Stimulated activated CD4-positive, alpha-beta T cell treated with anti-CD3 and anti-CD28 coated beads, Interleukin-4, amount 100 ng/mL, for 24 hours (primary cell): ENCODE measurements at regions not wholly inside any gene's neighbourhood (a gene's known extent, or its start where the extent isn't known, plus 50 kb on each side); places are given as distances from the start of the nearest gene placed in this dataset.

Source experiments
- DNase-seq: peaks from one replicate; pipeline ENCODE4 v3.0.0-alpha.2; 2020

DNA sequence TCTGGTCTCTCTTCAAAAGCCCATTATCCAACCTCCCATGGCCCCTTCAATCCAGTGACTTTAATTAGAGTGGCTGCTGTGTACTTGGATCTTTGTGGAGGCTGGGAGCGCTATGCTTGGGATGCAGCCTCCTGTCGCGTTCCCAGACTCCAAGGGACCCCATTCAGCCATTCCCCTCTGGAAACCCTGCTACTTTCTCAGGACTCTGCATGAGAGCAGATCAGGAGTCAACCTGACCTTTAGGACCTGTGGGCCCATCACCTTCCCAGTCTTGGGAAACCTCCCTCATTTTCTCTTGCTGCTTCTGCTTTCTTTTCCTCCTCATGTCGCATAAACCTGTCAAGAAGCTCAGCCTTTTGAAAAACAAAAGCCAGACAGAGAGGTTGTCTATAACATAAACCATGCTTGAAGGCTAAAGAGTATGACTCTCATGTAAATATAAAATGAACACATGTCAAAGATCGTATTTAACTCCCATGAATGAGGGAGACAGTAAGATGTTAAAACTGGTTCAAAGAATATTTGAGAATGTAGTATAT, 143.1 kb upstream of the PELI1 start:
- no peak for DNase-seq

DNA sequence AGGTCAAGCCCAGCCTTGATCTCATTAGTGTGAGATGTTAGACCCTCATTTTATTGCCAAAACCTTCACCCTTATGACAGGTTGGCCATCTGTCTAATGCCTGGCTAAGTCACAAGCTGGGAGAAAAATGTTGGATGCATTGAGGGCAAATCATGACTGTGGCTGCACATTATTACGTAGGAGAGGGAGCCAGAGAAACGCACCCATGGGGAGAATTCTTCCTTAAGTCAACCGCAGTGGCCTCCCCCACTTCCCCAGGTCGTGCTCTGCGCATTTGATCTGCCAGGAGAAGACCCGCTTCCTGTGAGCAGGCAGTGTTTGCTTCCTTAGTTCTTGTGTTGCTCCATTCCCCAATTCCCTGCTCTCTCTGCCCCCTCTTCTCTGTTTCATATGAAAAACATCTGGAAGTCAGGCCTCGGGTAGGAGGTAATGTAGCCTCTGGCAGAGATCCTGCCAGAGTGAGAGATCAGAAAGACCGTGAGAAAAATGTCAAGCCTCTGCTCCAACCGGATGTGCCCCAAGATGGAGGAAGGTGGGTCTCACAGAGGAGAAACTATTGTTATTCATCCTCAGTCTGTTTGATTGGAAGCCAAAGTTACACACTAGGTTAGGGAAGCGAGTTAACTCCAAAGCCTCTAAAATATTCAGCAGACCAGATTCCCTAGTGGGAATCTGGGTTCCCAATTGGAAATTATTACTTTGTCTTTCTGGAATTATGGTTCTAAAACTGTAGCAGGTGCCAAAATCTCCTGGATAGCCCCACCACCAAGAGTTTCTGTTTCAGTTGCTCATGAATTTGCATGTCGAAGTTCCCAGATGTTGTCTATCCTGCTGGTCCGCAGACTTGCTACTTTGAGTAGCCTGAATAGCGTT, 144.3 kb upstream of the PELI1 start:
- DNase-seq = no peak

DNA sequence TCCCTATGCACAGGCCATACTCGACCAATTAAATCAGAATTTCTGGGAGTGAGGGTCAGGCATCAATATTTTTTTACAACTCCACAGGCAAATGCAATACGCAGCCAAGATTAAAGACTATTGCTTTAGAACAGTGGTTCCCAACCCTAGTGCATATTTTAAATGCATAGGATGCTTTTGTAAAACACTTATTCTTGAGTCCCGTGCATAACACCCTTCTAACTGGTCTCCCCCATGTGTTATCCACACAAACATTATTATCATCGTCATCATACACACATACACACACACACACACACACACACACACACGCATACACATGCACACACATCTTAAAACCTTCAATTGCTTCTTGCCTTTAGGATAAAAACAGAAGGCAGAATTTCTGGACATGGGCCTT, 145.0 kb upstream of the PELI1 start:
- no peak for DNase-seq

DNA sequence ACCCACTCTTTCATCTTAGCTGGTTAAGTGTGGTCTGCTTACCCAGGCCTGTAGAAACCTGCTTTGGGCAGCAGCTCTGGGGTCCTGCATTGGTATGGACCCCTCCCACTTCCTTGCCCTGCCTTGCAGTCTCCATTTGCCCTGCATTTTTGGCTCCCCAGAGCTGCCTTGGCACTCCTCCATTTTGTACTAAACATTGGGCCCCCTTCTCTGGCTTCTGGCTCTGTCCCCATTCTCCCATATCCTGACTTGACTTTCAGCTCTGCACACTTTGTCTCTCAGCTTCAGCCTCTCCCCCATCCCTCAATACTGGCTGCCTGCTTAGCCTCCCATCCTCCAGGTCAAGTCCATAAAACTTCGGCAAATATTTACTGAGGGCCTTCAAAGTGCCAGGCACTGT, 145.5 kb upstream of the PELI1 start:
- no peak for DNase-seq

DNA sequence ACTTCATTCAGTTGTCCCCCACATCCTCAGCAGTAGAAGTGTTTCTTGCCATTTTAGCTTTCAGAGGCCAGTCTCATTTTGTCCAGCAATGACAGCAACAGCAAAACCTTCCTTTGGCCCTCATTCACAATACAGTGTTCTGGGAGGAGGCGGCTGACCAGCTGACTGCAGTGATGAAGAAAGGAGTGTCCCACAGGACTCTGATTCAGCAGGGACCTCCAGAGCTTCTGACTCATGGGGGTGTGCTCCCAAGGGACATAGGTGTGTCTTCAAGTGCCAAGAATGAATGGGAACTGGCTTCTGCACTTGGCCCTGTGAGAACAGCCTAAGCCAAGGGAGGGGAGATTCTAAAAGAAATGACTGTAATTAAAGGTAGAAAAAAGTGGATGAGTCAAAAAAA, 147.0 kb upstream of the PELI1 start:
- DNase-seq = no peak

DNA sequence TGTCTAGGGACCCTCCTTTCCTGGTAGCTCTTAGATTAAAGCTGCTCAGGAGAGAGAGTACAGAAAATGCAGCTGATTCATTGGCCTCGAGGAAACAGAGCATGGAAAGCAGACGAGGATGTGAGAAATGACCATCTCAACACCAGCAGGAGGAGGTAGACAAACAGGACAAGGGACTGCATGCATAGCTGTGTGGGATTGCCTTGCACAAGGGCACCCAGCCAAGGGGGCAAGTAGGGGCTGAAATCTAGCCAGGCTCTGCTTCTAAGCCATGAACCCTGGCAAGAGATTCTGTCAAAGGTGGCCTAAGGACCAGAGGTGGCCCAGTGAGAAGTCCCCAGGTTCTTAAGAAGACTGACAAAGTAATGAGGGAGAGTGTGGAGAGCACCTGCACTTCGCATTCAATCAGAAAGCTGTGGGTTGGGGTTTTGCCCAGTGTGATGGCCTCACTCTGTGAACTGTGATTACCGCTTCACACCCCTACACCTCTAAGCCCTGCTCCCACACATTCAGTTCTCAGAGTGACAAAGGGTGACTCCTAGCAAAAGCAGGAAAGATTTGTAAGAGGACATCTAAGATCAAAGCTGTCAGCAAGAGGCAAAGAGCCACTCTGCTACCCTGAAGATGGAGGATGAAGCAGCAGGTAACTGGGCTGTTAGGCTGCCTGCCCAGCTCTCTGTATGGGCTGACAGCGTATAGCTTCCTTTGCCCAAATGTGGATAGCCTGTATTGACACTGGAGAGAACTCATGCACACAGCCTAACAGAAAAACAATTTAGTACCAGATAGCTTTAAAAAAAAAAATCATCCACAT, 151.3 kb upstream of the PELI1 start:
- peak; percentile 66 for DNase-seq

DNA sequence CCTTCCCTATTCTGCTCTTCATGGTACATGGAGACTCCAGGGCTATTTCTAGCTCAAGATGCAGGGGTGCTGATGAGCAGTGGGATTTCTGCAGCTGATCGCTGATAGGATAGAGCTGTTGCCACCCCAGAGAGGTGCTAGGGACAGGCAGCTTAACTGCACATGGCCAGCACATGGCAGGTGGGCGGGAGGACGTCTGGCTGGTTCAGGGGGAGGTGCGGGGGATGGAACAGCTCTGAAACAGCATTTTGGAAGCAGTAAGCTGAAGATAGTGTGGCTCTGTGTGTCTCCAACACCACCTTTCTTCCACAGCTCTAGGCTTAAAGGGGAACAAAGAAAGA, 151.9 kb upstream of the PELI1 start:
- no peak for DNase-seq

DNA sequence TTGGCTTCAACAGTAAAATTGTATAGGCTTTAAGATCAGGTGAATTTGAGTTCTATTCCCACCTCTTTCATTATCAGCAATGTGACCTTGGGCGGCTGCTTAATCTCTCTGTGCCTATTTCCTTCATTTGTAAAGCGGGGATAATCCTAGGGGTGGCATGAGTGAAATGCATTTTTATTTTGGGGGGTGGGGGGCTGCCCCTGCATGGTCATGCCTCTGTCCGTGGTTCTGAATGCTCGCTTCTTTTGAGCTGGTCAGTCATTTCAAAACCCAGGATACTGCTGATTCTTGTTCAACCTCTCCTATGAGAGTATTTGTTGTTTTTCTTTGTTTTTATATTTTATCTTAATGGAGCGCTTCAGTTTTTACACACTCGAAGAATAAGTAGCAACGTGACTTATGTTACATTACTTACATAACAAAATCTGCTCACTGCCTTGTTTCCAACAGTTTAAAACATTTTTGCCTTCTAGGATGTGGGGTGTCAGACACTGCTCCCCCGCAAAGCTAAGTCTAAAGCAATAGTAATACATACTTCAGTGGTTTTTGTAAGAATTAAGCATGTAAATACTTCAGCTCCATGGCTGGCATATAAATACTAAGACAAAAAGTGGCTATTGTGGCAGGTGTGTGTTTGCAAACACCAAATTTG, 152.6 kb upstream of the PELI1 start:
- DNase-seq = no peak

DNA sequence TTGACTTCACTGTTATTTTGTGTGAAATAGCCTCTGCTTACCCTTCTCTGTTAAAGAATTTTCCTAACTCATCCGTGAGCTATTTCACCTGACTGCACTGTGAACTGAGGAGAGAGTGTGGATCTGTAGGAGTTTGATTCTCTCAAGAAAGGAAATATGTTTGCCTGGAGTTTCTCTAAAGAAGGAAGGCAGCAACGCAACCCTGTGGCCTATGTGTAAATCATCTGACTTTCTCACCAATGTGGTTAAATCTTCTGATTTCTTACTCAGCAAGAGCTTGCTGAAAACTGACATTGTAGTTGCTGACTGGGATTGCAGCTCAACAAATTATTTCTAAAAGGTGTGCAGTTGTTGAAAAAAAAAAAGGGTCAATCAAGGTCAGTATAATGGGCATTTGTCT, 153.9 kb upstream of the PELI1 start:
- DNase-seq = no peak

DNA sequence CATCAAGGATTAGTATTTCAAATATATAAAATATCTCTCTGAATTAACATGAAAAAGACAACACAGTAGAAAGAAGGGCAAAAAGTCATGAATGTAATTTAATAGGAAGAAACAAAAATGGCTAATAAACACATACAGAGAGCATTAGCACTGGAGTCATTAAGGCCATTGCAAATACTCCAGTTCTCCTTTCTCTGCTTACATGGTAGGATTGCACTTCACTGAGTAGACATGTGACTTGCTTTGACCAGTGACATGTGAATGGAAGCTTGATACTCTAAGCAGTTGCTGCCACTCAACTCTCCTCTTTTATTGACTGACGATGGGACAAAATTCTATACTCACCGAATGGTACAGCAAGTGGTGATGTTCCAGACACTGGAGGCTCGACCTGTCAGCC, 153.9 kb upstream of the LGALSL start:
- DNase-seq = no peak

DNA sequence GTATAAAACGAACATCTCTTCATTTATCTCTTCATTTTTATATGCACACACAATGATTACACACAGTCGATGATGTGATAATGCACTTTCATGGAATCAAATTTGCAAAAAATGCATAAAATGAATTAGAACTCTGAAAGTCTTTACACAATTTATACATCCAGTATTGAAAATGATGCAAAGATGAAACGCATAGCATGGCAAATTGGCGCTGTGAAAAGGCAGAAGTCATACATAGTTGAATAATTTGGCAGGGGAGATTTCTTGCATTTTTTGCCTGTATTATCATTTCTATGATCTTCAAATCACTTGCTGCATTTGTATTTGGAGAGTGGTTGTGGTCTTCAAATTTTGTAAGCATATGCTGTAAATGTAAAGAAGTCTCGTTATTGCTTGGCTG, 150.7 kb upstream of the LGALSL start:
- DNase-seq = no peak

DNA sequence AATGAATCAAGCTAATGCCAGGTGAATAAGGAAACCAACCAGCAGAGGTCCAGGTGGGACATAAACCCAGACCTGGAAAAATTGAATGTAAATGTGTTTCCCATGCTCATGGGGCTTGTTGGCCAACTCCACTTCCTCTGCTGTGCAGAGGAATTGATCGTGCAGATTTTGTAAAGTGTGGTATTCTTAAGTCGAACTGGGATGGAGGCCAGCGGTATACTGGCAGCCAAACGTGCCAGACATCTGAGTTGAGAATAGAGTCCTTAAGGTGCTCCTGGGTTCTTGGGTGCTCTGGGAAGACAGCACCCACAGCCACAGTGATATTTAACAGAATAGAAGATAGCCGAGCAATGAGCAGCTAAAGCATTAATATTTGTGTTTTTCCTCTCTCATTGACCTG, 146.5 kb upstream of the LGALSL start:
- no peak for DNase-seq

DNA sequence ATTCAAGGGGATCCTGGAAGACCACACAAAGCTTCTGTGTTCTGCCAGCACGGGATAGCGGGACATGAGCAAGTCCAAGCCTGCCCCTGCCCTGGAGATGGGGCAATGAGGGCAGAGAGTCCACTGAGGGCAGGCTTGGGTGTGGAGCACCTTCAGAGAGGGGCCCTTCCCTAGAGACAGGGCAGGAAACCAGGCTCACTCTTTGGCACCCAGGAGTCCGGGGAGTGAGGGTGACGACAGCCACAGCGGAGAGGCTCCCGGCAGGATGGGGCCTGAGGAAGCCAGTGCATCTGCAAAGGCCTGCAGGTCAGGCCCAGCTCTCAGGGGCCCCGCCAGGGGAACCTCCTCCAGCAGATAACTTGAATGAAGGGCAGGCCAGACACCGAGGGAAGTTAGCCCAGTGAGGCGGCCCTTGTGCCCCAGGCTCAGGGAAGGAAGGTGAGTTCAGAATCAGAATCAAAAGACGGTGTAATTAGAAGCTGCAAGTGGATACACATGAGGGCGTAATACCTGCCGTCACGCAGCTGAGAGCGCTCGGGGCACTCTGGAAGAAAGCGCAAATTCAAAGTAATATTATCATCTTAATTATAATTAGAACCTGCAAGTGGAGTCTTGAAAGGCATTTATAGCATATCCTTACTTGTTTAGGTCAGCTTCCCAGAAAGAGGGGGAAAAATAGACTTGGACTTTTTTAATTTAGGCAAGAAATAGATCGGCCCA, 142.6 kb upstream of the LGALSL start:
- DNase-seq = no peak

DNA sequence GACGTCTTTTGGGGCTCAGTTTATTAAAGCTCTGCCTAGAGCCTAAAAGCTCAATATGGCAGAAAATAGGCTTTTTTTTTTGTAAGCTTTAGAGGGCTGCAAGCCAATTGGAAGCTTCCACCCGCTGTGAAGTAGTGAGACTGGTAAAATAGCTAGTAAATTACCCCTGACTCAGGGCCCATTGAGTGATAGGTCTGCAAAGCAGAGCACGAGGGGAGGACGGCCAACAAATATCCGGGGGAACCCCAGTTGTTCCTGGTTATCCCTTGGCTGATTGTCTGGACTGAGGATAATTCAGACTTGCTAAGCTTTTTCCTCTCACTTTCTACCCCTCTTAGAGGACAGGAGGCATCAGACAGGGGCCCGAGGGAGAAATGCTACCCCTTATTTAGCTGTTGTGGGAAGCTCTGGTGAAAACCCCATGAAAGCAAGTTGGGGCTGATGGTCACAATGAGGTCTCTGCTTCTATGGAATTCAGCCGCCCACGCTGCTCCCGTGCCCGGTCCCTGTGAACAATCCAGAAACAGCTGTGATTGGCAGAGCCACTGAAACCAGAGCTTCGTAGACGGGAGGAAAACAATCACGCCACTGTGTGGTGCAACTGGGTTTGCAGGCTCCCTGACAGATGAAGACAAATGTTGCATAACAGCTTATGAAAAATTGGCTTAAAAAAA, 141.9 kb upstream of the LGALSL start:
- no peak for DNase-seq

DNA sequence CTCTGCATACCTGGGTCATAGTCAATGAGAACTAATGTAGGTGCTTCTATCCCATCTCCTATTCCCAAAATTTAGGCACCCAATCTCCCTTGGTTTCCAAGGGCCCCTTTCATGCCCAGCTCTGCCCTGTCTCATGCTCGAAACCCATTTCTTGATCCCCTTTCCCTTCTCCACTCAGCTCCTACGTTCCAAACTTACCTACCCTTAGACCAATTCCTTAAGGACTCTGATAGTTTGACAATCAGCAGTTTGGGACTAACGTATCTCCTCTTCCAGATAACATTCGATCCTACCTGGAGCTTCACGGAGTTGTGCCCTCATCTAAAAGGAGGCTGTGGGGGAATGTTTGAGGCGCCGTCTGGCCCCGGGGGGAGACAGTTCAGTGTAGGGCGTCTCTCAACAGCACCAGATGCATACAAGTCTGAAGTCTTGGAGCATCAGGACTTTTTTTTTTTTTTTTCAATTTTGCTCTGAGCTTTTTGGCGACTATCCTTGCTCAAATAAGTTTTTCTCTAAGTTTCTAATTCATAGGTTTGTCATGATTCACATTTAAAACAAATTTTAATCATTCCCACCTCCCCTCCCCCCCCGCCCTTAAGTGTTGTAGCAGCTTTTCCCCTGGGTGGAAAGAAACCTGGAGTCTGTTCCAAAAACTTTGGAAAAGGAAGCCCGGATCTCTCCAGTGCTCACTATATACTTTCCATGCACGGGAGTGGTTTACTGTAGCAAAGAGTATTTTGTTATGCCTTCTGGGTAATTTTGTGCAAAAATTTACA, 141.2 kb upstream of the LGALSL start:
- DNase-seq = no peak

DNA sequence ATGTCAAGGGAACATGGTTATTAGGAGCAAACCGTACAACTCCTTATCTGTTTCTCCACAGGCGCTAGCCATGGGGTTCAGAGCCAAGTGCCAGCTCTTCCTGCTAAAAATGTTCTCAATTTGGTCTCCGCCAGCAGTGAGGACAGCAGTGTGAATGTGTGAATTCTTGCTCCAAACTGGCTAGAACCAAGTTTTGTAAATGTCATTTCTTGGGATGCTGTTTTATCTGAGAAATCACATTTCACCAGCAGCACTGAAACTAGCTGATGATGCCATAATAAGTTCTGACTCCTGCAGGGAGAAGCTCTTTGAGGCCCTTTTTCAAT, 140.6 kb upstream of the LGALSL start:
- no peak for DNase-seq

DNA sequence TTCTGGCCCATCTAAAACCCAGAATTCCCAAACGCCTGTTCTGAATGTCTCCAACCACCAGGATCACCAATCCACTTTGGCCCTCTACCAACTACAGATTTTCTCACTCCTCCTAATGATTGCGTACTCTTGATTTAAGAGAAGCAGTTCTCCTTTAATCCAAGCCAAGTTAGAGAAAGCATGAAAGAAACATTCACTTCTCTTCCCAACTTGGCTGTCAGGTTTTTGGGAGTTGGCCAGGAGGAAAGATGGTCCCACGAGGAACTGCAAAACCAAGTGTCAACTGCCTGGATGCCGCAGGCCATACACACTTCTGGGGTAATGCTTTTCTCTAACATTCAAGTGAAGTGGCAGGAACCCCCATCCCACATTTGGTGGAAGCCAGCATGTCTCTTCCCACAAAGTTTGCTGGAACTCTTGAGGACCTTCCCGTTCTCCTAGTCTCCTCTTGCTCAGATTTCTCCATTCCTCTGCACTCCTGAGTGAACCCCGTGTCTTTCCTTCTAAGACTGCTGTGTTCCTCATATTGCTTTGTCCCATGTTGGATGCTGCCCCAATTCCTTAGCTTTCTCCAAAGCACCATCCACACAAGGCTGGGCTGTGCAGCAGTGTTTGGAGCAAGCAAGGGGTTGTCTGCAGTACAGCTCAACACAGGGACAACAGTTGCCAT, 138.5 kb upstream of the LGALSL start:
- DNase-seq = no peak

DNA sequence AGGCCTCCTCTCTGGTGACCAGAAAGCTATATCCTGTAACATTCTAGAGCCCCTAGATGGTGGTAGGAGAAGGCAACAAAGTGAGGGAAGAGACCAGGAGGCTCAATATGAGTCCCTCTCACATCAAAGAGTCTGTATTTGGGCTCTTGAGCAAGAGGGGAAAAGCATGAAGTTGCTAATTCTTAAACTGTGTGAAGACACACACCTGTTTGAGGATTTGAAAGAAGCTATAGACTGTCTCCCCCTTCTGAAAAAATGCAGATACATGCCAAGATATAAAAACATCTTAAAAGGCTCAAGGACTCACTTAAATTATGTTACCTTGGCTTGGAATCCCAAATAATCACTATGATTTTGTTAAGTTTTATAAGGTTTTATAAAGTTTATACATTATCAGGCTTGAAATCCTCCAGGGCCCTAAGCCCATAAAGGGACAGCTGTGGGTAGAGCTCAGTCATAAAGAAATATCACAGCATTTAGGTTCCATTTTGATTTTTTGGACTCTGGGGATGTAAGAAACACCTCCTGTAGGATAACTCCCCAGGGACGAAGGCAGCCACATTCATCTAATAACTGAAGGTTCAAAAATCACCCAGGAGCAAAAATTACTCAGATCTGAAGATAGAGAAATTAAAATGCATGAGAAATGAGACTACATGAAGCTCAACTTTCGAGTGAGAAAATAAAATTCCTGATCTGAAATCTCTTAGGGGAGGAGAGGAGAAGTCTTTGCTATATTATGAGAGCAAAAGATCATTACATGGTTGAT, 136.1 kb upstream of the LGALSL start:
- no peak for DNase-seq

DNA sequence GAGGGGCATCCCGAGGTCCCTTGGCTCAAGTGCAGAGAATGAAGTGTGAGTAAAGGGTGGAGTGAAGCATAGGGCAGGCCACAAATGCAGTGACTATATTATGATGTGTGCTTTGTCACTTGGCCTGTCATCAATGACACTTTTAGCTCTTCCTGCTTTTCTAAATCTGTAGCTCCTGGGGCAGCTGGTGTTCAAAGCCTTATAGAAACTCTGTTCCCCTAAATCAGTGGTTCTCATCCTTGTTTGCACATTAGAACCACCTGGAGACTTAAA, 135.6 kb upstream of the LGALSL start:
- DNase-seq = no peak

DNA sequence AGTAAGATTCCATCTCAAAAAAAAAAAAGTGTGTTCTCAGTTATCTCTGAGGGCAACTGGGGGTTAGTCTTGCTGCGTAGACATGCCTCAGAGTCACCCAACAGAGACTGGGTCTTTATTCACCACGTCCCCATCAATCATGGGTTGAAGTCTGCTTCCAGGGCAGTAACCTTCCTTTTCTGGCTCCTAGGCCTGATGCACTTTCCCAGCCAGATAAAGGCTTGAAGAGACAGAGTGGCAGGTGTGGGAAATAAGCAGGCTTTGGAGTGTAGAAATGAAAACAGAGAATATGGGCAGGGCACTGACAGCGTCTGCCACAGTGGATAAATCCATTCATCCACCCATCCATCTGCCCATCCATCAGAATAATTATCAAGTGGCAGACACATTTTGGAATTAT, 134.1 kb upstream of the LGALSL start:
- no peak for DNase-seq

DNA sequence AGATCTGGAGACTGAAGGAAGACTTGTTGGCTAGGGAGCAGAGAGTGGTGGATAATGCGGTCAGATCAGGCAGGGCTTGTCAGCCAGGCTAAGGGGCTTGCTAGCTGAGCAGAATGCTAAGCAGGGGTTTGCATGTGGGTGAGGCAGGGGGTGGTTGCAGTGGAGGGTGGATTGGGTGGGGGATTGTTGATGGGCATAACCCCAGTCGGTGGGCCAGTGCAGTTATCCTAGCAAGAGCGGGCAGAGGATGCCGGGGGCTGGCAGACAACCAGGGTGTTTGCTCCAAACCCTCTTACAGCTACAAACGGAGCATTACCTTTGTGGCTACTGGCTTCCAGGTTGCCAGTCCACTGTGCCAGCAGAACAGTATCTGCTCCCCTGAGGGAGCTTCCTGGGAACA, 131.5 kb upstream of the LGALSL start:
- DNase-seq = no peak
